RWPE1 (cell line): ENCODE measurements at regions not wholly inside any gene's neighbourhood (a gene's known extent, or its start where the extent isn't known, plus 50 kb on each side); places are given as distances from the start of the nearest gene placed in this dataset.

Experiments used
- CTCF ChIA-PET: fragments of 350-600 bp; sonication (Branson Sonifier 250); formaldehyde crosslinking; extraction: SDS; loops from one replicate; lab custom pipeline; 2021; lab: Yijun Ruan, JAX
- POLR2A ChIA-PET: fragments of 400-600 bp; formaldehyde crosslinking; extraction: SDS; loops from one replicate; lab custom pipeline; 2020; ENCODE audit warnings: antibody characterized with exemption; ENCODE audit not compliant: low non-redundant PET; lab: Yijun Ruan, JAX
- DNase-seq: peaks from one replicate; pipeline ENCODE4 v3.0.0; 2012; ENCODE audit warnings: low spot score
- H3K27ac ChIP-seq: fragments of 450-650 bp; 2 replicates; pipeline ENCODE4 v1.5.1; 2017
- CTCF ChIP-seq: fragments of 450-650 bp; conservative IDR thresholded peaks from 2 replicates; pipeline ENCODE4 v1.5.1; 2017; ENCODE audit warnings: low read depth, mild to moderate bottlenecking

- no peak for TF ChIP-seq CTCF
- H3K27ac ChIP-seq: no peak overlapping the region
- CTCF ChIA-PET: no interaction called here
- POLR2A ChIA-PET: no interaction called here
- no peak for DNase-seq
These were observed 392.3 kb downstream of the OMA1 start for GRCh38 chr1:58154256-58154655.

- H3K27ac ChIP-seq: no peak overlapping the region
- ChIA-PET CTCF (no interaction called here), POLR2A (no interaction called here)
- DNase-seq: no peak
- TF ChIP-seq CTCF: no peak
These were observed 393.8 kb downstream of the OMA1 start for GRCh38 chr1:58152697-58153096.

GRCh38 chr1:58149271-58149812, 397.2 kb downstream of the OMA1 start:
- ChIA-PET CTCF (interaction anchor here (0.6 to 0.7 kb wide), 3 partner anchors 38 to 1598 kb away, joined by 3 read pairs; no protein-coding TSS in a partner anchor), POLR2A (no interaction called here)
- TF ChIP-seq CTCF: no peak
- no peak overlapping the region for H3K27ac ChIP-seq
- DNase-seq: no peak

DNA sequence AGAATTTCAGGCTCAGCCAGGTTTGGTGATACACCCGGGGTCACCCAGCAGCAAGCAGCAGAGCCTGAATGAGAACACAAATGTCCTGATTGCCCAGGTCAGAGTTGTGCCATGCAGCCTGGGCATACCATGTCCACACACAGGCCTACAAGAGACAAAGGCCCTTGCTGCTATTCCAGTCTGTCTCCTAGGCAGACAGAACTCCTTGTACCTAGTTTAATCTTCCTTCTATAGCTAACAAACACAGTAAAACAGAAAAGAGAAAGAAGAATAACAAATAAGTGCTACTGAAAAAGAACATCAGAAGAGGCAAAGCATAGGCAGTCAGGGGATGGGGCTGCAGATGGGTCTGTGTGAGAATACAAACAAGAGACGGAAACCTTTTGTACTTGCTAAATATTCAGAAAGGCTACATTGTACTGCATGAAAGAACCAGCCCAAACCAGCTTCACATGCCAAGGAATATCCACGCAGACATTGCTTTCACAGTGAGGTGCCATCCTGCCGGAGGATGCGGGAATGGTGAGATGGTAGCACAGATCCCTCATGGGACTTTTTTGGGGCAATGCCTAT, 401.7 kb downstream of the OMA1 start:
- POLR2A ChIA-PET: no interaction called here

DNA sequence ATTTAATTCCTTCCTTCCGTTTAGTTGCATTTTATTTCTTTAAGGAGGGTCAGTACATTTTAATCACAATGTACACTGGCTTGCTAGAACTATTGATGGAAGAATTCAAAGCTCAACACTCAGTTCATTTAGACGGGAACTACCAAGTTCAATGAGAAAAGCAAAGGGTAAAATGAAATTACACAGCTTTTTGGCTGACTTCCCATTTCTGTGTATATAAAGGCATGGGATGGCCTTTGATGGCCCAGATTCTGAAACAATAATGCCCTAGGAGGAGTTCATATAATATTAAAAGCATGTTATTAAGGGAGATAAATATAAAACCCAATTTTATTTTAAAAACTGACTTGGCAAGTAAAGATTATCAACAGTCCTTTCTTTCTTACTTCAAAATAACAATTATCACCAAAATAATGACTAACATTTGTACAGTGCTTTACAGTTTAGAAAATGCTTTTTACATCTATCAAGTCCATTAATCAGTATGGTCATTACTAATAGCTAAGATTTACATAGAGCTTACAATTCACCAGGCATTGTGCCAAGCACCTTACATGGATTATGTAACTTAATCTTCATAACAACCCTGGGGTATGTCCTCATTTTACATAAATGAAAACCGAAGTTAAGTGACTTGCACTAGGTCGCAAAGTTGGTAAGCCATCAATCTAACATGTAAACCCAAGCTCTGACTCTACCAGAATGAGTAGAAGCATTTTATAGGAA, 402.4 kb downstream of the OMA1 start:
- no peak for TF ChIP-seq CTCF
- no peak overlapping the region for H3K27ac ChIP-seq
- DNase-seq: no peak
- ChIA-PET CTCF (interaction anchor here (0.7 to 0.9 kb wide), 2 partner anchors 31 to 40 kb away, joined by 3 to 4 read pairs; no protein-coding TSS in a partner anchor), POLR2A (no interaction called here)

More for the DNA sequence above, 401.7 kb downstream of the OMA1 start:
- TF ChIP-seq CTCF: no peak
- no peak for DNase-seq
- H3K27ac ChIP-seq: no peak overlapping the region
- CTCF ChIA-PET: no interaction called here

- no peak for DNase-seq
- CTCF ChIA-PET: interaction anchor here (0.6 kb wide), 1 partner anchor 374 kb away, joined by 3 read pairs; no protein-coding TSS in a partner anchor
- TF ChIP-seq CTCF: no peak
- H3K27ac ChIP-seq: no peak overlapping the region
- POLR2A ChIA-PET: no interaction called here
These were observed 410.1 kb downstream of the OMA1 start for GRCh38 chr1:58136387-58136786.
